GM18508 (cell line): ENCODE measurements at regions not wholly inside any gene's neighbourhood (a gene's known extent, or its start where the extent isn't known, plus 50 kb on each side); places are given as distances from the start of the nearest gene placed in this dataset.
"Not testable (repeated sequence)": the region's sequence is repeated elsewhere in the genome, so short reads cannot be mapped to it uniquely, and the experiment has no call there.

Experiments used
- ATAC-seq: cut with Tn5 transposase; IDR thresholded peaks from one replicate; pipeline ENCODE4 v1.9.1; 2021; ENCODE audit warnings: moderate number of reproducible peaks; ENCODE audit not compliant: insufficient read depth, unreplicated experiment

- no peak for ATAC-seq
These were observed 122.4 kb downstream of the LAT start for GRCh38 chr16:29107299-29107698.

- not testable (repeated sequence) for ATAC-seq
These were observed 121.5 kb downstream of the LAT start for GRCh38 chr16:29106259-29106908.

- ATAC-seq, result not testable (repeated sequence)
These were observed 119.7 kb downstream of the LAT start for GRCh38 chr16:29104600-29104999.

GRCh38 chr16:29097965-29098364, 113.1 kb downstream of the LAT start:
- not testable (repeated sequence) for ATAC-seq

- not testable (repeated sequence) for ATAC-seq
These were observed 110.1 kb downstream of the LAT start for GRCh38 chr16:29094729-29095624.

GRCh38 chr16:29094325-29094724, 109.5 kb downstream of the LAT start:
- ATAC-seq, result not testable (repeated sequence)

GRCh38 chr16:29089679-29090078, 104.8 kb downstream of the LAT start:
- not testable (repeated sequence) for ATAC-seq

- ATAC-seq, result not testable (repeated sequence)
These were observed 102.8 kb downstream of the LAT start for GRCh38 chr16:29087673-29088072.

- not testable (repeated sequence) for ATAC-seq
These were observed 97.2 kb downstream of the LAT start for GRCh38 chr16:29081829-29082639.

- ATAC-seq, result not testable (repeated sequence)
These were observed 89.9 kb downstream of the LAT start for GRCh38 chr16:29074554-29075402.

- ATAC-seq, result not testable (repeated sequence)
These were observed 77.4 kb downstream of the LAT start for GRCh38 chr16:29062235-29062634.

GRCh38 chr16:29061467-29061921, 76.6 kb downstream of the LAT start:
- ATAC-seq, result not testable (repeated sequence)

GRCh38 chr16:29060022-29060810, 75.4 kb downstream of the LAT start:
- ATAC-seq, result not testable (repeated sequence)

GRCh38 chr16:29059575-29059974, 74.7 kb downstream of the LAT start:
- not testable (repeated sequence) for ATAC-seq
